ENCODE measurements at regions not wholly inside any gene's neighbourhood (a gene's known extent, or its start where the extent isn't known, plus 50 kb on each side); places are given as distances from the start of the nearest gene placed in this dataset.
"Not testable (repeated sequence)": the region's sequence is repeated elsewhere in the genome, so short reads cannot be mapped to it uniquely, and the experiment has no call there.

GRCh38 chr11:42906226-42906625 is 405.6 kb upstream of the API5 start:
- intact Hi-C loops (cut with micrococcal nuclease) = no loop called here
- no peaks in the 10 kb centered on the region for H3K36me3 ChIP-seq
- no peak overlapping the region for H3K27ac ChIP-seq (replicated peaks)
- no peaks in the 10 kb centered on the region for H3K27me3 ChIP-seq (ENCODE audit: low read depth)
- TF ChIP-seq CTCF (IDR thresholded peaks at IDR 0.05; ENCODE audit: borderline replicate concordance) = no peak
- H3K4me1 ChIP-seq = no peaks in the 10 kb centered on the region
- peaks cover 7% of the 10 kb centered on the region for H3K9me3 ChIP-seq (replicated peaks)
- no peak overlapping the region for H3K4me3 ChIP-seq
- no peak for DNase-seq

- intact Hi-C loops (cut with micrococcal nuclease) = no loop called here
- Histone ChIP-seq H3K9me3 (replicated peaks) (peaks cover 54% of the 10 kb centered on the region), H3K4me3 (no peak overlapping the region), H3K36me3 (no peaks in the 10 kb centered on the region), H3K27me3 (ENCODE audit: low read depth) (no peaks in the 10 kb centered on the region), H3K4me1 (no peaks in the 10 kb centered on the region), H3K27ac (replicated peaks) (no peak overlapping the region)
- no peak for DNase-seq
- no peak for TF ChIP-seq CTCF (IDR thresholded peaks at IDR 0.05; ENCODE audit: borderline replicate concordance)
Measured at GRCh38 chr11:42913731-42914130, 398.1 kb upstream of the API5 start.

GRCh38 chr11:42923651-42924050 is 388.1 kb upstream of the API5 start:
- DNase-seq = no peak
- TF ChIP-seq CTCF (IDR thresholded peaks at IDR 0.05; ENCODE audit: borderline replicate concordance) = no peak
- no peak overlapping the region for H3K27ac ChIP-seq (replicated peaks)
- no peak overlapping the region for H3K4me3 ChIP-seq
- H3K36me3 ChIP-seq = no peaks in the 10 kb centered on the region
- no peaks in the 10 kb centered on the region for H3K4me1 ChIP-seq
- intact Hi-C loops (cut with micrococcal nuclease) = no loop called here
- H3K27me3 ChIP-seq (ENCODE audit: low read depth) = no peaks in the 10 kb centered on the region
- H3K9me3 ChIP-seq (replicated peaks) = peaks cover 3% of the 10 kb centered on the region

- no peak for DNase-seq
- intact Hi-C loops (cut with micrococcal nuclease) = no loop called here
- no peaks in the 10 kb centered on the region for H3K4me1 ChIP-seq
- no peak for TF ChIP-seq CTCF (IDR thresholded peaks at IDR 0.05; ENCODE audit: borderline replicate concordance)
- H3K9me3 ChIP-seq (replicated peaks) = no peaks in the 10 kb centered on the region
- no peaks in the 10 kb centered on the region for H3K27me3 ChIP-seq (ENCODE audit: low read depth)
- no peak overlapping the region for H3K4me3 ChIP-seq
- H3K27ac ChIP-seq (replicated peaks) = no peak overlapping the region
- H3K36me3 ChIP-seq = no peaks in the 10 kb centered on the region
Measured at GRCh38 chr11:42925916-42926315, 385.9 kb upstream of the API5 start.

GRCh38 chr11:42947405-42947804 is 364.4 kb upstream of the API5 start:
- no peak overlapping the region for H3K27ac ChIP-seq (replicated peaks)
- no peak overlapping the region for H3K4me3 ChIP-seq
- H3K36me3 ChIP-seq = no peaks in the 10 kb centered on the region
- intact Hi-C loops (cut with micrococcal nuclease) = no loop called here
- no peaks in the 10 kb centered on the region for H3K9me3 ChIP-seq (replicated peaks)
- no peak for DNase-seq
- no peaks in the 10 kb centered on the region for H3K4me1 ChIP-seq
- TF ChIP-seq CTCF (IDR thresholded peaks at IDR 0.05; ENCODE audit: borderline replicate concordance) = no peak
- H3K27me3 ChIP-seq (ENCODE audit: low read depth) = no peaks in the 10 kb centered on the region

GRCh38 chr11:42949738-42950376 is 361.9 kb upstream of the API5 start:
- H3K27me3 ChIP-seq (ENCODE audit: low read depth); H3K4me1 ChIP-seq; H3K36me3 ChIP-seq; H3K27ac ChIP-seq (replicated peaks); H3K9me3 ChIP-seq (replicated peaks); DNase-seq; H3K4me3 ChIP-seq; intact Hi-C loops (cut with micrococcal nuclease): not testable (repeated sequence)
